Activated gamma-delta T cell treated with Interleukin-2 at 50 U/mL for 16 hours (primary cell): ENCODE measurements at regions not wholly inside any gene's neighbourhood (a gene's known extent, or its start where the extent isn't known, plus 50 kb on each side); places are given as distances from the start of the nearest gene placed in this dataset.
"Not testable (repeated sequence)": the region's sequence is repeated elsewhere in the genome, so short reads cannot be mapped to it uniquely, and the experiment has no call there.

ENCODE experiments used
- DNase-seq: peaks from one replicate; pipeline ENCODE4 v3.0.0-alpha.2; 2020

DNA sequence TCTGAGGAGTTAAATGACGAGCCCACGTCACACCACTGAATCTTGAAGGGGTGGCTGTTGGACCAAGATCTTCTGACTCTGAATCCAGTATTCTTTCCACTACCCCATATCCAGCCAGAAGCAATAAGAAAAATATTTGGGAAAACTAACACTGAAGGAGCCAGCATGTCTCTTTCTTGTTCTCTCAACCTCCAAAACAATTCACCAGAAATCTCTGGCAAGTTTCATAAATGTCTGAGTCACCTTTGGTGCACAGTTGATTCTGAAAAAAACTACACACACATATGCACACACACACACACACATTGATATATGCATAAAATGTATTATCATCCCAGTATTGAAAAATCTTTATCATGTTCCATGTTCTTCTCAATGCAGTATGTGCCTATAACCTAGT lies 104.3 kb upstream of the BLID start:
- no peak for DNase-seq

- no peak for DNase-seq
Observed at GRCh38 chr11:122219791-122220190, 103.8 kb upstream of the BLID start.

DNA sequence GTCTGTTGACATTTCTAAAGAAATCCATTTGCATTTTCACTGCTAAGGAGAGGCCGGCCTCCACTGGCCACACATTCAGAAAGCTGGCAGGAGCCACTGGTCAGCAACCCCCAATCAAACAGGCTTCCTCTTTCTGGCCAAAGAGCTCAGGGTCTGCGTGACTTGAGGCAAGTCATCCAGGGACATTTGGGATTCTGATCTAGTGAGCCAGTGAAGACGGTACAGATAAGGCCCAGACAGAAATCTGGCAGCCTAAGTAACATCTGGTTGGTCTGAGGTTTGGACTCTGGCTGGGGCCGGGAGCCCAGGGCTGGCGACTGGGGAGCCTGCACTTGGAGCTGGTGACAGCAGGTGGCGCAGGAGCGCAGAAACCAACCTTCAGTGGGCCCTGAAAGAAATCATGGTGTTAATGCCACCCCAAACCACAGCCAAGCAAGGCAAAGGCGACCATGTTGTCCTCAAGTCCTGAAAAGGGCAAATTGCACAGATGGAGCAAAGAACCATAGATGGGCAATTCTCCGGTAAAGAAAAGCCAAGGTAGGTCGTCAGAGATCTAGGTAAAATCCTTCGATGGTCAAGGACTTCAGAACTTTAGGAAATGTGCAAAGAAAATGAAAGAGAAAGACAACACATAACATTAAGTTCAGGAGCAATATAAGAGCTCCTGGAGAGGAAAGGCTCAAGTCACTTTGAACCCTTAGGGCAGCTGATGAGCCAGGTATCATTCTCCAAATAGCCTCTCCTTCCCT lies 99.4 kb upstream of the BLID start:
- DNase-seq, result peak; percentile 3

GRCh38 chr11:122214567-122214966 lies 98.6 kb upstream of the BLID start:
- no peak for DNase-seq

- DNase-seq, result no peak
Observed at GRCh38 chr11:122214080-122214479, 98.1 kb upstream of the BLID start.

DNA sequence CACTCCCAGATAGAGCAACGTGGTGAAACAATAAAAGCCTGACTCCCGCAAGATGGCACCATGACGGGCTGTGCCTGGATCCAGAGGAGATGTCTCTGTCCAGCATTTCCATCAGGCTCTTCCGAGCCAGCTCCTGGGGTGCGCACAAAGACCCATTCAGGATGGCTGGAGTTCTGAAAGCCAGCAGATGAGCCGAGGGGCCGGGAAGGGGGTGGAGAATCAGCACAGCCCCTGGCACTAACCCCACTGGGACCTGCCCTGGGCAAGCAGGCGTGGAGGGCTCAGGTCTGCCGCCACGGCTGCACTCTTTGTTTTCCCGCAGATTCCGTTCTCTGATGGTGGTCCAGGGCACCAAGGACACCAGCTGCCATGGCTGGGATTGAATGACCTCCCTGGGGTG lies 97.2 kb upstream of the BLID start:
- DNase-seq, result no peak

DNA sequence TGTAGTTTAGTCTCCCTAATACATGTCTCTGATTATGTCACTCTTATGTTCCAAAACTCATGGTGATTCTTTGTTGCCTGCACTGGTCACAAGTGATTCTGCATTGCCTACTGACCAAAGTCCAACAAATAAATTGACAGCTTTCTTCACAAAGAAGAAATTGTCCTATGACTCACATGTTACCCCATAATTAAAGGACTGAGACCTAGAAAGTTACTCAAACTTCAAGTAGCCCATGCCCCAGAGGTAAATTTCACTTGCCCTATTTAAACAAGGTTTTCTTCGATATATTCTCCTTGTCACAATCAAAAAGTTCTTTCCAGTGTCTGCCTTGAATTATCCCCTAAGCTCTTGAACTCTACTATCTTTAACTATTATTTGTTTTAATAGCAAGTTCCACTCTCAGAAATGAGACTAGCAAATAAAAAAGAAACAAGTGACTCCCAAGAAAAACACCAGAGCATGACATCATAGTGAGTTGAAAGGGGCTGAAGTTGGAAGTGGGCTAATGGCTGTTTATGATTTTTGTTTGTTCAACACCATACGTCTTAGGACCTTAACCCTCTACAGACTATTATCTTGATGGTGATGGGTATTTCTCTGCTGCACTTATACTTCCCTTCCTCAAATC lies 94.5 kb upstream of the BLID start:
- no peak for DNase-seq

- DNase-seq, result no peak
Observed at GRCh38 chr11:122209619-122210366, 93.8 kb upstream of the BLID start.

DNA sequence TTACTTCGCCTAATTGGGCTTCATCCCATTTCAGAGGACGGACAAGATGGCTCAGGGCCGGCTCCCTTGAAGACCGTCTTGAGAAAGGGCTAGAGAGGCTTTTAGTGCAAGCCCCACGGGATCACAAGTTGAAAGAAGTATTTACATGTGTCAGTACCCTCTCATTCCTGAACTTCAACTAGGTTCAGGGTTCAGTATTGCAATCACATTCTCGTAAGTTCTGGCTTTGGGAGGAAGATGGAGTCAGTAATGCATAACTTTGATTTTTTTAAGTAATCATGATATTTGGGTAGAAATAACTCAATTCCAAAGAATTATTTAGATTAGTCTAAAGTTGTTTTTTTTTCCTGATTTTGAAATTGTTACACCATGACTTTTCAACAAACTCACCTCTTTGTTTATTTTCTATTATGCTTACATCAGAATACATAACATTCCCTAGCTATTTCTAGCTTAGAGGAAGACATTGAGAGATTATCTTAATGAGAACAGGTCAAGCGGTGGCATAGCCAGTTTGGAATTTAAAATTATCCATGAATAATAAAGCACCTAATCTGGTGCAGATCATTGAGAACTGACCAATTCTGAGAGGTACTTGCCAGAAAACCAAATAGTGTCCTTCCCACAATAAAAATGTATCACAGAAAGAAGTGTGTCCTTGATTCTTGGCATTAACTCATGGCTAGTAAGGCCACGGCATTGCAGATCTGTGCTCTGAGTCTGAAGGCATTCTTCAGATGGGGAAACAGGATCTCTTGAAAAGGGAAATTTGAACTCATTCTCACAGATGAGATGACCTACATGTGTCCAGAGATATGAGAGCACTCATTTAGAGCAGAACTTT lies 92.1 kb upstream of the BLID start:
- DNase-seq, result no peak

DNA sequence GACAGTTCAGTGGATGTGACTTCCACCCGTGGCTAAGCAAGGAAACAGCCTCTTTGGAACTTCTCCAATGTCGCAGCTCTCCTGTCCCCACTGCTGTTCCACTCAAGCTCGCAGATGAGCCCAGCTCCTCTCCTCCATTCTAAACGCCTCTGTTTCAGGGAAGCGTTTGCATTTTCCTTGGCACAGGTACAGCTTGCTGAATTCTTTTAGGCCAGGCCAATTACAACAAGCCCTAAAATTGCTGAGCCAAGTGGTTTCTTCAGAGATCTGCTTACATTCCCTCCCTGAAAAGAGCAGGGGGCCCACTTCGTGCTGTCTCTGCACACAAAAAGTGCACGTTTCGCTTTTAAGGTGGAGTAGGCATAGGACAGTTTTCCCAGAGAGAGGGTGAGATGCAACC lies 91.5 kb upstream of the BLID start:
- no peak for DNase-seq

DNA sequence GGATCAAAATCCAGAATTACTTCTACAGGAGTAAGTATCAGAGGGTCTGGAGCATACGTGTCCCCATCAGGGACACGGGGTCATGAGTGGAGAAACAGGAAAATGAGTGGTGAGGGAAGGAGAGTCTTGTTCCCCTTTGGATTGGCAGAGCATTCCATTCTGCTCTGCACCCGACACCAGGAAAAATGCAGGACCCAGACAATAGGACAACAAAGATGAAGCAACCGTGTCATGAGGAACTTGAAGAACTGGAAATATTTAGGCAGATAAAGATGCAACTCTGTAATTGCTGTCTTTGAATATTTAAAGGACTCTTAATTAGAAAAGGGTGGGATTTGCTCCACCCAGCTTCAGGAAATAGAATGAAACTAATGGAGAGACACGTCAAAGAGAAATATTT lies 89.0 kb upstream of the BLID start:
- DNase-seq, result no peak

DNA sequence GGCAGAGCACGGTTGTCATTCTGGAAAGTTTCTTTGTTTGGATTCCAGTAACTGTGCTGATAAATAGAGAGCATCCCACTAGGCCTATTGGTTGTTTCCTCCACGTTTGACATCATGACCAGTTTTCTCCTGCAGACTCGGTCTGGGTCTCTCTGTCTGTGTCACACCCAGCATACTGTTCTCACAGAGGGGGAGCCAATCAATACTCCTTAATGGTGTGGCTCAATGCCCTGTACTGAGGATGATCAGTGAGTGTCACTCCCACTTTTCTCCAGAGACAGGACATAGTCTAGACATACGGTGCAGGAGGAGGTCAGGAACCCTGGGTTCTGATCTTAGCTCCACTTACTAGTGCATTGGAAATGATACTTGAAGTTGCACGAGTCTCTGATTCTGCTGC lies 88.2 kb upstream of the BLID start:
- no peak for DNase-seq

DNA sequence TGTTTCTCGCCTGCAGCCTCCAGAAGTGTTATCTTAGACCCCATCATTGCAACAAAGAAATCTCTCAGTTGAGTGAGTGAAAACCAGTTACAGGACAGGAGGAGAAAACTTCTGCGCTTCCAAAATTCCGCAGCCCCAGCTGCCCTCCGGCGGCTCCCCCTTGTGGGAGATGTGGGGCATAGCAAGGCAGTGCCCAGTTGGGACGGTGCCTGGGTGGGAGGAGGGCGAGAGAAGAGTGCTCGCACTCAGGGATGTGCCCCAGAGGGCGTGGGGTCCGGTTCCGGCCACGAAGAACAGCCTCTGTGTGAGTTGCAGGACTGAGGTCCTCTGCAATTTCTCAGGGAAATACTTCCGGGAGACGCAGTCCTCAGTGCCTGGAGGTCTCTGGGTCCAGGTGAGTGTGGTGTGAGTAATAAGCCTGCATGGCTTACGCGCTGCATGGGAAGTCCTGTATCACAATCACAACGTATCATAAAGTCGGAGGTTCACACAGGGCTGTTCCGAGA lies 87.0 kb upstream of the BLID start:
- peak; percentile 7 for DNase-seq

DNA sequence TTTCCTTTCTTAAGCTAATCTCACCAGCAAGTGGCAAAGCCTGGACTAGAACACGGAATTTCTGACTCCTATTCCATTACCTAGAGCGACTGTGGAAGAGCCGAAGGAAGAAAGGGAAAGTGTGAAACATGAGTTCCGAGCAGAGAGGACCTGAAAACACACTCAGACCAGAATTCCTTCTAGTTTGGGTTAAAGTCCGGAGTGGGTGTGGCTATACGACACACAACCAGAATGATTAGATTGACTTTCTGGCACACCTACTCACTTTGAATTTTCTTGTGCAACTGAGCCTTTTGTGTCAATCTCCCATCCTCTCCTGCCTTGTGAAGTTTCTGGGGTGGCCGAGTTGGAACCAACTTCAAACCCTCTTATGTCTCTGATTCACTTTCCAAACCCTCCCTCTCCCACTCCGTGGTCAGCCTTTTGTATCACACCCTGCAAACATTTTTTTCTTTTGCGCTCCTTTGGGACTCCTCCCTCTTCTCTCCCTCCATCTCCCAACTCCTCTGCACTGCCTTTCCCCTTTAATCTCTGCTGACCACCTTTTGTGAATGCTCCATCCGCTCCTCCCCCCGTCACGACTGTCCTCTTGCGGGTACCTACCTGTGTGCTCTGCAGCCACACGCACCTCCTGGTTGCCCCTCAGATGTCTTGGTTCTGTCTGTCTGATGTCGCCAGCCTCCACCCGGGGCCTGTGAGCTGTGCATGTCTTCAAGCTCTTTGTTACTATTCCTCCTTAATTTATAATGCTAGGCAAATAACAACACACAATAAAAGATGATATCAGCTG lies 86.3 kb upstream of the BLID start:
- no peak for DNase-seq

DNA sequence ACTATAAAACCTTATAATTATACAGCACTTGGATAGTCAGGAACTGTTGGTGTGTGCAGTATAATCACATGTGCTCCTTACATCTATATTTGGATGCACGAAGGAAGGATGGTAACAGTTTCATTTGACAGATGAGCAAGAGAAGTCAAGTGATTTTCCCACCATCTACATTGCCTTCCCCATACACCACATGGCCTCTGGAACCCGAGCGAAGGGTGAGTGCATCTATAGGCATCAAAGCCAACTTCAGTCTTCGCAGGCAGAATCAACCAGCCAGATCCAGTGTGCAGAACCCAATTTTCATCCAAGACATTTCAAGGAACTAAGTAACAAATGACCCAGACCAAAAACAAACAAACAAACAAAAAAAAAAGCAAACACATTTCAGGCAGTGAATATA lies 85.1 kb upstream of the BLID start:
- no peak for DNase-seq

GRCh38 chr11:122199661-122200060 lies 83.6 kb upstream of the BLID start:
- no peak for DNase-seq

- DNase-seq, result no peak
Observed at GRCh38 chr11:122198291-122198983, 82.4 kb upstream of the BLID start.

- no peak for DNase-seq
Observed at GRCh38 chr11:122197066-122197987, 81.3 kb upstream of the BLID start.

DNA sequence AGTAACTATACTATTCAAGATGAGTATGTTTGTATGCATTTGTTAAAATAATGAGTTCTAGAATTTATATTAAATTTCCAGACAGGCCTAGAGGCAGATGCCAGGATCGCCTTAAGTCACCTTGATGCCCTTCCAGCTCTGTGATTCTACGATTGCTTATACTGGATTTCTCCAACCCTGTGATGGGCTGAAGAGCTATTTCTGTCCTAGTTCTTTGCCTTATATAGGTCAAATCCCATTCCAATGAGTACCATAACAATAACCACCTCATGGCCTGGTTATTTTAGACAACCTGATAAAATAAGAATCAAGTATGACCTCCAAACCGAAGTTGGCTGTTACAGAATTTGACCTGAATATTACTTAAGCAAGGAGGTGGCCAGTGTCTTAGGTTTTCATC lies 79.8 kb upstream of the BLID start:
- DNase-seq, result no peak

DNA sequence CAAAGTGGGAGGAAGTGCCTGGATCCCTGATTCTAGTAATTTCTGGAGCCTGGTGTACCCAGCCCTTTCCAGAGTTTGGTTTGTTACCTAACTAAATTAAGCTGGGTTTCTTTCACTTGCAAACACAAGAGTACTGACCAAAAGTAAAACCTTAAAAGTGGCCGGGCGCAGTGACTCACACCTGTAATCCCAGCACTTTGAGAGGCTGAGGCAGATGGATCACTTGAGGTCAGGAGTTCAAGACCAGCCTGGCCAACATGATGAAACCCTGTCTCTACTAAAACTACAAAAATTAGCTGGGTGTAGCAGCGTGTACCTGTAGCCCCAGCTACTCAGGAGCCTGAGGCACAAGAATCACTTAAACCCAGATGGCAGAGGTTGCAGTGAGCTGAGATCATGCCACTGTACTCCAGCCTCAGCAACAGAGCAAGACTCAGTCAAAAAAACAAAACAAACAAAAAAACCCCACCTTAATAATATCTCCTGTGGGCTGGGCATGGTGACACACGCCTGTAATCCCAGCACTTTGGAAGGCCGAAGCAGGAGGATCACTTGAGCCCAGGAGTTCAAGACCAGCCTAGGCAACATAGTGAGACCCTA lies 78.0 kb upstream of the BLID start:
- DNase-seq, result not testable (repeated sequence)
